ENCODE measurements at regions not wholly inside any gene's neighbourhood (a gene's known extent, or its start where the extent isn't known, plus 50 kb on each side); places are given as distances from the start of the nearest gene placed in this dataset.

- no peak for TF ChIP-seq CTCF (IDR thresholded peaks at IDR 0.05)
- TF ChIP-seq POLR2A (IDR thresholded peaks at IDR 0.05) = no peak
Observed at GRCh38 chr16:63933841-63934240, 1188.0 kb downstream of the CDH11 start.
